ENCODE measurements at regions not wholly inside any gene's neighbourhood (a gene's known extent, or its start where the extent isn't known, plus 50 kb on each side); places are given as distances from the start of the nearest gene placed in this dataset.

DNA sequence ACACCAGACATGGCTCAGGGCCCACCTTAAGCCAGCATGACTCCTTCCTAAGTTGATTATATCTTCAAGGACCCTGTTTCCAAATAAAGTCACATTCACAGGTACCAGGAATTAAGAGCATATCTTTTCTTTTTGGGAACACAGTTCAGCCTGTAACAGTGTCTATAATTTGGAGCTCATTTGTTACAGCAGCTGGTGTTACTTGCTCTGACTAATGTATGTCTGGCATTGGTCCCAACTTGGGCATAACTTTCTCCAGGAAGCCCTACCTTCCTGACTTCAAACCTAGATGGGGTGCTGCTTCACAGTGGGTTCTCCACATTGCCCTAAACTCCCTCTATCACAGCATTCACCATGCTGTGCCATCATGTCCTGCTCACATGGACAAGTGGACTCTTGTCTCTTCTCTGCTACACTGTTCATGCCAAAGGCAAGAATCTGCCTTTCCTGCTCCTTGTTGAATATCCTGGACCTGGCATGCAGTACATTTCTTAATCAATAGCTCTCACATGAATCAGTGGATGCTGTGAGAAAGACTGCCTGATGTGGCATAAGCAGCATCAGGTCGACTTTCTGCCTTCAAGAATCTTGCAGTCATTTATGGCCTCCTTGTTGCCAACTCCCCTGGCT lies 117.4 kb upstream of the FOXA2 start:
- H3K9me3 Mint-ChIP-seq, result peaks cover 9% of the 10 kb centered on the region
- no peaks in the 10 kb centered on the region for H3K27me3 Mint-ChIP-seq
- DNase-seq (ENCODE audit: low spot score in 2 of 2) (no peak), ATAC-seq (ENCODE audit: low read depth) (no peak)
- H3K36me3 Mint-ChIP-seq, result no peaks in the 10 kb centered on the region
- no peaks in the 10 kb centered on the region for H3K4me1 Mint-ChIP-seq
- H3K27ac Mint-ChIP-seq, result no peak overlapping the region
- H3K4me3 Mint-ChIP-seq, result no peak overlapping the region

GRCh38 chr20:22703843-22704242 lies 119.5 kb upstream of the FOXA2 start:
- Mint-ChIP-seq H3K4me3 (no peak overlapping the region), H3K27me3 (no peaks in the 10 kb centered on the region), H3K36me3 (no peaks in the 10 kb centered on the region), H3K4me1 (no peaks in the 10 kb centered on the region), H3K27ac (no peak overlapping the region), H3K9me3 (peaks cover 9% of the 10 kb centered on the region)
- ATAC-seq (ENCODE audit: low read depth), result no peak
- DNase-seq (ENCODE audit: low spot score in 2 of 2), result no peak

- ATAC-seq (ENCODE audit: low read depth) (no peak), DNase-seq (ENCODE audit: low spot score in 2 of 2) (no peak)
- no peaks in the 10 kb centered on the region for H3K36me3 Mint-ChIP-seq
- peaks cover 3% of the 10 kb centered on the region for H3K4me1 Mint-ChIP-seq
- peaks cover 3% of the 10 kb centered on the region for H3K9me3 Mint-ChIP-seq
- no peak overlapping the region for H3K4me3 Mint-ChIP-seq
- no peak overlapping the region for H3K27ac Mint-ChIP-seq
- peaks cover 3% of the 10 kb centered on the region for H3K27me3 Mint-ChIP-seq
These were observed 127.8 kb upstream of the FOXA2 start for GRCh38 chr20:22711971-22712755.

- Mint-ChIP-seq H3K4me3 (no peak overlapping the region), H3K9me3 (peaks cover 3% of the 10 kb centered on the region), H3K4me1 (peaks cover 3% of the 10 kb centered on the region), H3K36me3 (no peaks in the 10 kb centered on the region), H3K27me3 (peaks cover 7% of the 10 kb centered on the region), H3K27ac (no peak overlapping the region)
- DNase-seq (ENCODE audit: low spot score in 2 of 2), result no peak
- peak; percentile 74 for ATAC-seq (ENCODE audit: low read depth)
These were observed 132.5 kb upstream of the FOXA2 start for GRCh38 chr20:22716821-22717351.

DNA sequence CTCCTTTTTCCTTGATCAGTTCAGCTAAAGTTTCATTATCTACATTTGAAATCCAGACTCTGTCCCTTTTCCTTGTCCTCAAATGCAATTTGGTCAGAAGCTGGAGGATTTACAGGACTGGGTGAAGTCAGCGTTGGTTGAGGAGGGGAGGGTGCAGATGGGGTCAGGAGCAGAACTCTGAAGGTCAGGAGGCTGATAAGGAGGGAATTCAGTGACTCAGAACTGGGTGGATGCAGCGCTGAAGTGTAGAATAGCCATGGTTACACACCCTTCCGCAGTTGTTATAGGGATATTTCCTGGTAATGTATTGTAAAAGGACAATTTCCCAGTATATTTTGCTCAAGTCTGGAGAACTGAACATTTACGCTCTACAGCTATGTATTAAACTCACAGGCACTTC lies 133.1 kb upstream of the FOXA2 start:
- Mint-ChIP-seq H3K4me1 (peaks cover 3% of the 10 kb centered on the region), H3K36me3 (no peaks in the 10 kb centered on the region), H3K27ac (no peak overlapping the region), H3K4me3 (no peak overlapping the region), H3K9me3 (peaks cover 3% of the 10 kb centered on the region), H3K27me3 (peaks cover 8% of the 10 kb centered on the region)
- ATAC-seq (ENCODE audit: low read depth), result no peak
- DNase-seq (ENCODE audit: low spot score in 2 of 2), result no peak

GRCh38 chr20:22719167-22719591 lies 134.8 kb upstream of the FOXA2 start:
- ATAC-seq (ENCODE audit: low read depth), result no peak
- peaks cover 5% of the 10 kb centered on the region for H3K27me3 Mint-ChIP-seq
- H3K4me3 Mint-ChIP-seq, result no peak overlapping the region
- no peak overlapping the region for H3K27ac Mint-ChIP-seq
- peaks cover under 1% of the 10 kb centered on the region for H3K9me3 Mint-ChIP-seq
- H3K4me1 Mint-ChIP-seq, result peaks cover 3% of the 10 kb centered on the region
- DNase-seq (ENCODE audit: low spot score in 2 of 2), result no peak
- no peaks in the 10 kb centered on the region for H3K36me3 Mint-ChIP-seq

- ATAC-seq (ENCODE audit: low read depth) (no peak), DNase-seq (ENCODE audit: low spot score in 2 of 2) (no peak)
- H3K4me1 Mint-ChIP-seq, result peaks cover 3% of the 10 kb centered on the region
- H3K27ac Mint-ChIP-seq, result no peak overlapping the region
- H3K27me3 Mint-ChIP-seq, result peaks cover 5% of the 10 kb centered on the region
- no peak overlapping the region for H3K4me3 Mint-ChIP-seq
- H3K36me3 Mint-ChIP-seq, result no peaks in the 10 kb centered on the region
- no peaks in the 10 kb centered on the region for H3K9me3 Mint-ChIP-seq
These were observed 135.8 kb upstream of the FOXA2 start for GRCh38 chr20:22720206-22720605.

DNA sequence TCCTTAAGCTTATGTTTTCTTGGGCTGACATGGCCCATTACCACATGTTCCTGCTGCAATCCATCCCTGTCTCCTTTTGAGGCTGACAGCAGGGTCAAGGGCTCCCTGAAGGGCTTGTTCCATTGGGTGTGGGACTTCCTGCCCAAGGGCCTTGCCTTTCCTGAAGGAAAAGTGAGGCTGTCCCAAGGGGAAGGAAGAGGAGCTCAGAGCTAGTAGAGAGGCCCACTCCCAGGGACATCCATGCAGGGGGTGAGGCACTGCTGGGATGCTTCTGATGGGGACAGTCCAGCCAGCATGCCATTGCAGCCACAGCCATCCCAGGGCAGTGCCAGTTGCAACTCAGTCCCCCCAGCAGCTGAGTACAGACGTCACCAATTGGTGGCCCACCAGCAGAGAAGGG lies 138.4 kb upstream of the FOXA2 start:
- Mint-ChIP-seq H3K36me3 (no peaks in the 10 kb centered on the region), H3K4me3 (no peak overlapping the region), H3K27me3 (peaks cover 3% of the 10 kb centered on the region), H3K27ac (no peak overlapping the region), H3K9me3 (no peaks in the 10 kb centered on the region), H3K4me1 (no peaks in the 10 kb centered on the region)
- ATAC-seq (ENCODE audit: low read depth), result no peak
- no peak for DNase-seq (ENCODE audit: low spot score in 2 of 2)

- H3K27ac Mint-ChIP-seq, result no peak overlapping the region
- no peaks in the 10 kb centered on the region for H3K9me3 Mint-ChIP-seq
- H3K4me3 Mint-ChIP-seq, result no peak overlapping the region
- peaks cover 2% of the 10 kb centered on the region for H3K27me3 Mint-ChIP-seq
- no peak for ATAC-seq (ENCODE audit: low read depth)
- H3K36me3 Mint-ChIP-seq, result no peaks in the 10 kb centered on the region
- H3K4me1 Mint-ChIP-seq, result no peaks in the 10 kb centered on the region
- DNase-seq (ENCODE audit: low spot score in 2 of 2), result no peak
These were observed 139.3 kb upstream of the FOXA2 start for GRCh38 chr20:22723659-22724058.

GRCh38 chr20:22728146-22728745 lies 143.9 kb upstream of the FOXA2 start:
- H3K4me1 Mint-ChIP-seq, result no peaks in the 10 kb centered on the region
- ATAC-seq (ENCODE audit: low read depth) (no peak), DNase-seq (ENCODE audit: low spot score in 2 of 2) (no peak)
- H3K4me3 Mint-ChIP-seq, result no peak overlapping the region
- H3K27ac Mint-ChIP-seq, result no peak overlapping the region
- peaks cover 3% of the 10 kb centered on the region for H3K9me3 Mint-ChIP-seq
- H3K36me3 Mint-ChIP-seq, result no peaks in the 10 kb centered on the region
- H3K27me3 Mint-ChIP-seq, result peaks cover 7% of the 10 kb centered on the region

DNA sequence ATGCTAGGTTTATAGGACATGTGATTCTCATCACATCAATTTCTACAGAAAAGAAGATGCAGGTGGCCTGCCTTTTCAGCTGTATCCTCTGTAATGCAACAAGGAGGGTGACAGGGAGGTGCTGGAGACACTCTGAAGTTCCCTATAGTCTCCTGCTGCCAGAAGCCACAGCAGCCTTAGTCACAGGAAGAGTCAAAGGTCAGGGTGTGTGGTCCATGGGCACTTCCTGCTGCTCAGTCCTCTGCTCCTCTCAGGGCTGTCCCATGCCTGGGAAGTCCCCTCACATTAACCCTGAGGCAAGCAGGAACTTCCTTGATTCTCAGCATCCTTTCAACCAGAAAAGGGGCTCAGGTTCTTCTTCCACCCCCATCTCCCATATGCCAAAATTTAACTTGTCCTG lies 144.8 kb upstream of the FOXA2 start:
- DNase-seq (ENCODE audit: low spot score in 2 of 2) (no peak), ATAC-seq (ENCODE audit: low read depth) (no peak)
- Mint-ChIP-seq H3K36me3 (no peaks in the 10 kb centered on the region), H3K4me1 (no peaks in the 10 kb centered on the region), H3K27me3 (peaks cover 8% of the 10 kb centered on the region), H3K4me3 (no peak overlapping the region), H3K9me3 (peaks cover 3% of the 10 kb centered on the region), H3K27ac (no peak overlapping the region)

DNA sequence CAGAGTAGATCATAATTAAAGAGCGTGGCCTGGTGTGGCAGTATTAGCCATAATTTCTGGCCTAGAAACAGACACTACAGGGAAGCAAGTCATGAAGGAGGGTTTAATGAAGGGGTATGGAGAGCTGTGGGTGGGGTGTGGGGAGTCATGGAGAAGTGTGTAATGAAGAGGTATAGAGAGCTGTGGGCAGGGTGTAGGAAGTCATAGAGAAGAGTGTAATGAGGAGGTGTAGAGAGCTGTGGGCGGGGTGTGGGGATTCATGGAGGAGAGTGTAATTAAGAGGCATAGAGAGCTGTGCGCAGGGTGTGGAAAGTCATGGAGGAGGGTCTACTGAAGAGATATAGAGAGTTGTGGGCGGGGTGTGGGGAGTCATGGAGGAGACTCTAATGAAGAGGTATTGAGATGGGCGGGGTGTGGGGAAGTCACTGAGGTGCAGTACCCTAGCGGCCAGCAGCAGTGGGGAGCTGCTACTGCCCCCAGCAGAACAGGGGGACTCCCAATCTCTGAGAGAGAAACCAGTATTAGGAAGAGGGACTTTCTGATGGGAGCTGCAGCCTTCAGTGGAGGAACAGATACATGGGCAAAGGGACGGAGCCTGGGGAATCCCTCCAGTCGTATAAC lies 145.4 kb upstream of the FOXA2 start:
- Mint-ChIP-seq H3K4me1 (no peaks in the 10 kb centered on the region), H3K4me3 (no peak overlapping the region), H3K27me3 (peaks cover 8% of the 10 kb centered on the region), H3K36me3 (no peaks in the 10 kb centered on the region), H3K9me3 (peaks cover 3% of the 10 kb centered on the region), H3K27ac (no peak overlapping the region)
- no peak for ATAC-seq (ENCODE audit: low read depth)
- DNase-seq (ENCODE audit: low spot score in 2 of 2), result no peak

DNA sequence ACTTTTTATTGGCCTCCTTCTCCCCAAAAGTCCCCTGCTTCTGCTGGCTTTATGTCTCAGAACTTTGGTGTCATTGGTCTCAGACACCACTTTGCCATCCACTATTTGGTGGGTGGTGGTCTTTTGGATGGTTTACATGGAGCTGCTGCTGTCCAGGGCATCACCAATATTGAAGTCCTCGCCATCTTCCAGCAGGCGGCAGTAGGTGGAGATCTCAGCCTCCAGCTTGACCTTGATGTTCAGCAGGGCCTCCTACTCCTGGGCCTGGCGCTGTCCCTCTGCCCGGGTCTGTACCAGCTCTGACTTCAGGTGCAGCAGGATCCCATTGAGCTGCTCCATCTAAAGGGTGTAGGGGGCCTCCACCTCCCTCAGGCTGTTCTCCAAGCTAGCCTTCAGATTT lies 148.4 kb upstream of the FOXA2 start:
- DNase-seq (ENCODE audit: low spot score in 2 of 2) (no peak), ATAC-seq (ENCODE audit: low read depth) (no peak)
- Mint-ChIP-seq H3K4me1 (no peaks in the 10 kb centered on the region), H3K27me3 (peaks cover 9% of the 10 kb centered on the region), H3K27ac (no peak overlapping the region), H3K9me3 (peaks cover 5% of the 10 kb centered on the region), H3K36me3 (no peaks in the 10 kb centered on the region), H3K4me3 (no peak overlapping the region)
